ENCODE measurements at regions not wholly inside any gene's neighbourhood (a gene's known extent, or its start where the extent isn't known, plus 50 kb on each side); places are given as distances from the start of the nearest gene placed in this dataset.

- Histone ChIP-seq H3K4me3 (replicated peaks; ENCODE audit: low read depth, low read length) (no peak overlapping the region), H3K36me3 (ENCODE audit: control insufficient read depth, insufficient read depth, low read length) (no peaks in the 10 kb centered on the region), H3K27me3 (replicated peaks; ENCODE audit: control insufficient read depth, insufficient read depth, low read length) (no peaks in the 10 kb centered on the region)
- DNase-seq (ENCODE audit: extremely low read depth, insufficient read length): no peak
- no peak for TF ChIP-seq CTCF (IDR thresholded peaks at IDR 0.05; ENCODE audit: insufficient read depth, low read length, poor library complexity, severe bottlenecking)
Measured at GRCh38 chr11:95690100-95690499, 99.5 kb downstream of the FAM76B start.

GRCh38 chr11:95688501-95689222 lies 100.9 kb downstream of the FAM76B start:
- H3K27me3 ChIP-seq (replicated peaks; ENCODE audit: control insufficient read depth, insufficient read depth, low read length): no peaks in the 10 kb centered on the region
- DNase-seq (ENCODE audit: extremely low read depth, insufficient read length): peak; percentile 44
- no peak for TF ChIP-seq CTCF (IDR thresholded peaks at IDR 0.05; ENCODE audit: insufficient read depth, low read length, poor library complexity, severe bottlenecking)
- no peak overlapping the region for H3K4me3 ChIP-seq (replicated peaks; ENCODE audit: low read depth, low read length)
- no peaks in the 10 kb centered on the region for H3K36me3 ChIP-seq (ENCODE audit: control insufficient read depth, insufficient read depth, low read length)

GRCh38 chr11:95688015-95688414 lies 101.6 kb downstream of the FAM76B start:
- no peak for DNase-seq (ENCODE audit: extremely low read depth, insufficient read length)
- Histone ChIP-seq H3K4me3 (replicated peaks; ENCODE audit: low read depth, low read length) (no peak overlapping the region), H3K27me3 (replicated peaks; ENCODE audit: control insufficient read depth, insufficient read depth, low read length) (no peaks in the 10 kb centered on the region), H3K36me3 (ENCODE audit: control insufficient read depth, insufficient read depth, low read length) (no peaks in the 10 kb centered on the region)
- no peak for TF ChIP-seq CTCF (IDR thresholded peaks at IDR 0.05; ENCODE audit: insufficient read depth, low read length, poor library complexity, severe bottlenecking)

- Histone ChIP-seq H3K36me3 (ENCODE audit: control insufficient read depth, insufficient read depth, low read length) (no peaks in the 10 kb centered on the region), H3K4me3 (replicated peaks; ENCODE audit: low read depth, low read length) (no peak overlapping the region), H3K27me3 (replicated peaks; ENCODE audit: control insufficient read depth, insufficient read depth, low read length) (no peaks in the 10 kb centered on the region)
- DNase-seq (ENCODE audit: extremely low read depth, insufficient read length): no peak
- no peak for TF ChIP-seq CTCF (IDR thresholded peaks at IDR 0.05; ENCODE audit: insufficient read depth, low read length, poor library complexity, severe bottlenecking)
Measured at GRCh38 chr11:95686265-95686664, 103.3 kb downstream of the FAM76B start.

GRCh38 chr11:95684701-95685100 lies 104.9 kb downstream of the FAM76B start:
- no peak for DNase-seq (ENCODE audit: extremely low read depth, insufficient read length)
- TF ChIP-seq CTCF (IDR thresholded peaks at IDR 0.05; ENCODE audit: insufficient read depth, low read length, poor library complexity, severe bottlenecking): no peak
- H3K4me3 ChIP-seq (replicated peaks; ENCODE audit: low read depth, low read length): no peak overlapping the region
- no peaks in the 10 kb centered on the region for H3K27me3 ChIP-seq (replicated peaks; ENCODE audit: control insufficient read depth, insufficient read depth, low read length)
- H3K36me3 ChIP-seq (ENCODE audit: control insufficient read depth, insufficient read depth, low read length): no peaks in the 10 kb centered on the region

- TF ChIP-seq CTCF (IDR thresholded peaks at IDR 0.05; ENCODE audit: insufficient read depth, low read length, poor library complexity, severe bottlenecking): no peak
- Histone ChIP-seq H3K4me3 (replicated peaks; ENCODE audit: low read depth, low read length) (no peak overlapping the region), H3K27me3 (replicated peaks; ENCODE audit: control insufficient read depth, insufficient read depth, low read length) (no peaks in the 10 kb centered on the region), H3K36me3 (ENCODE audit: control insufficient read depth, insufficient read depth, low read length) (no peaks in the 10 kb centered on the region)
- DNase-seq (ENCODE audit: extremely low read depth, insufficient read length): no peak
Measured at GRCh38 chr11:95684170-95684569, 105.4 kb downstream of the FAM76B start.

All from GM06990 (cell line).